Thyroid gland (tissue), 4 donors: ENCODE measurements at regions not wholly inside any gene's neighbourhood (a gene's known extent, or its start where the extent isn't known, plus 50 kb on each side); places are given as distances from the start of the nearest gene placed in this dataset.

Experiments
- DNase-seq, 2 donors: peaks; one replicate each; pipeline ENCODE4 v3.0.0-alpha.2; 2019
- H3K27ac ChIP-seq, 3 donors: fragments of 200-600 bp; sonication (generic); 1 replicate in 2 of 3; 2 replicates in 1 of 3; pipeline ENCODE4 v1.5.1; 2016 to 2019; ENCODE audit warnings: mild to moderate bottlenecking in 1 of 3, moderate library complexity in 1 of 3
- H3K27me3 ChIP-seq: fragments of 200-600 bp; sonication (generic); one replicate; pipeline ENCODE4 v1.5.1; 2019
- H3K36me3 ChIP-seq, 2 donors: fragments of 200-600 bp; sonication (generic); one replicate each; pipeline ENCODE4 v1.5.1; 2016 to 2019
- H3K4me1 ChIP-seq, 2 donors: fragments of 200-600 bp; sonication (generic); one replicate each; pipeline ENCODE4 v1.5.1; 2017 to 2019
- H3K4me3 ChIP-seq, 3 donors: fragments of 200-600 bp; sonication (generic); replicated peaks in 1 of 3; 1 replicate in 2 of 3; 2 replicates in 1 of 3; pipeline ENCODE4 v1.5.1; 2016; ENCODE audit warnings: mild to moderate bottlenecking in 1 of 3
- H3K9me3 ChIP-seq: fragments of 200-600 bp; sonication (generic); one replicate; pipeline ENCODE4 v1.5.1; 2017
- CTCF ChIP-seq, 6 experiments: fragments of 200-600 bp in 3 of 6; fragments of 450-650 bp in 3 of 6; sonication (generic) in 3 of 6; IDR thresholded peaks; one replicate each; pipeline ENCODE4 v1.5.1; 2016 to 2019; ENCODE audit warnings: antibody characterized with exemption in 6 of 6, mild to moderate bottlenecking in 2 of 6, inconsistent platforms in 1 of 6, moderate library complexity in 1 of 6
- POLR2A ChIP-seq, 2 donors: fragments of 450-650 bp; IDR thresholded peaks; one replicate each; pipeline ENCODE4 v1.6.1; 2017; ENCODE audit warnings: antibody characterized with exemption in 2 of 2, mild to moderate bottlenecking in 2 of 2, moderate library complexity in 1 of 2
- WGBS, 2 donors: methylation state at CpG; one replicate each; pipeline ENCODE4 v1.1.5; 2017; 5-methylcytosine and 5-hydroxymethylcytosine counted together
- intact Hi-C: fragments of 100-400 bp; cut with DNase I; formaldehyde crosslinking; loops from one replicate; pipeline ENCODE4 v1.15.1; 2023

GRCh38 chr11:127226949-127227348 is 226.4 kb upstream of the KIRREL3 start:
- no peak overlapping the region for H3K4me3 ChIP-seq
- no peaks in the 10 kb centered on the region for H3K9me3 ChIP-seq
- TF ChIP-seq CTCF (IDR thresholded peaks at IDR 0.05) (no peak), POLR2A (IDR thresholded peaks at IDR 0.05) (no peak)
- no peaks in the 10 kb centered on the region for H3K27me3 ChIP-seq
- intact Hi-C loops, result no loop called here
- H3K36me3 ChIP-seq, result no peaks in the 10 kb centered on the region
- H3K4me1 ChIP-seq, result no peaks in the 10 kb centered on the region
- no peak for DNase-seq
- 88 to 89% methylated on average over 2 of the region's 2 CpGs for WGBS, 2 donors
- no peak overlapping the region for H3K27ac ChIP-seq

- intact Hi-C loops, result no loop called here
- no peaks in the 10 kb centered on the region for H3K9me3 ChIP-seq
- 69 to 88% methylated on average over 1 of the region's 1 CpG for WGBS, 2 donors
- H3K4me1 ChIP-seq, result no peaks in the 10 kb centered on the region
- no peak overlapping the region for H3K4me3 ChIP-seq
- H3K36me3 ChIP-seq, result no peaks in the 10 kb centered on the region
- H3K27ac ChIP-seq, result no peak overlapping the region
- H3K27me3 ChIP-seq, result no peaks in the 10 kb centered on the region
- DNase-seq, result no peak
- no peak for TF ChIP-seq POLR2A (IDR thresholded peaks at IDR 0.05)
- TF ChIP-seq CTCF (IDR thresholded peaks at IDR 0.05), result no peak
Observed at GRCh38 chr11:127226380-127226779, 225.8 kb upstream of the KIRREL3 start.

- WGBS, 2 donors, result 92 to 95% methylated on average over 1 of the region's 1 CpG
- H3K27ac ChIP-seq, result no peak overlapping the region
Observed at GRCh38 chr11:127225619-127226018, 225.0 kb upstream of the KIRREL3 start.

GRCh38 chr11:127224276-127224675 is 223.7 kb upstream of the KIRREL3 start:
- TF ChIP-seq CTCF (IDR thresholded peaks at IDR 0.05) (no peak), POLR2A (IDR thresholded peaks at IDR 0.05) (no peak)

More at GRCh38 chr11:127225619-127226018, 225.0 kb upstream of the KIRREL3 start:
- no peaks in the 10 kb centered on the region for H3K36me3 ChIP-seq
- H3K9me3 ChIP-seq, result no peaks in the 10 kb centered on the region
- H3K4me3 ChIP-seq, result no peak overlapping the region
- no peaks in the 10 kb centered on the region for H3K4me1 ChIP-seq
- DNase-seq, result no peak
- intact Hi-C loops, result no loop called here
- TF ChIP-seq POLR2A (IDR thresholded peaks at IDR 0.05), result no peak
- no peak for TF ChIP-seq CTCF (IDR thresholded peaks at IDR 0.05)
- H3K27me3 ChIP-seq, result no peaks in the 10 kb centered on the region

GRCh38 chr11:127223633-127224032 is 223.1 kb upstream of the KIRREL3 start:
- H3K9me3 ChIP-seq, result no peaks in the 10 kb centered on the region
- H3K27ac ChIP-seq, result no peak overlapping the region
- no peak overlapping the region for H3K4me3 ChIP-seq
- no peaks in the 10 kb centered on the region for H3K36me3 ChIP-seq
- WGBS, 2 donors, result 95 to 96% methylated on average over 5 of the region's 5 CpGs
- no peak for DNase-seq
- TF ChIP-seq CTCF (IDR thresholded peaks at IDR 0.05) (no peak), POLR2A (IDR thresholded peaks at IDR 0.05) (no peak)
- H3K4me1 ChIP-seq, result no peaks in the 10 kb centered on the region
- no peaks in the 10 kb centered on the region for H3K27me3 ChIP-seq
- intact Hi-C loops, result no loop called here

More at GRCh38 chr11:127224276-127224675, 223.7 kb upstream of the KIRREL3 start:
- Histone ChIP-seq H3K27me3 (no peaks in the 10 kb centered on the region), H3K36me3 (no peaks in the 10 kb centered on the region), H3K9me3 (no peaks in the 10 kb centered on the region), H3K27ac (no peak overlapping the region), H3K4me1 (no peaks in the 10 kb centered on the region), H3K4me3 (no peak overlapping the region)
- intact Hi-C loops, result no loop called here
- 51 to 77% methylated on average over 2 of the region's 2 CpGs for WGBS, 2 donors
- no peak for DNase-seq
